Keratinocyte (primary cell): ENCODE measurements at regions not wholly inside any gene's neighbourhood (a gene's known extent, or its start where the extent isn't known, plus 50 kb on each side); places are given as distances from the start of the nearest gene placed in this dataset.

ENCODE experiments used
- DNase-seq: peaks from one replicate; pipeline ENCODE4 v3.0.0-alpha.2; 2011; ENCODE audit warnings: low read depth, missing footprints, low spot score
- FAIRE-seq: peaks from 2 replicates; lab custom pipeline; 2011; peaks lifted over from hg19 to GRCh38; lab: Jason Lieb, UNC
- H2AFZ ChIP-seq: 2 replicates; pipeline ENCODE4 v1.6.0; 2012; ENCODE audit warnings: low read length, control low read depth, inconsistent platforms; ENCODE audit not compliant: control insufficient read depth
- H3K27ac ChIP-seq: 2 replicates; pipeline ENCODE4 v1.5.1; 2011; ENCODE audit warnings: low read length; ENCODE audit not compliant: control insufficient read depth, insufficient read depth
- H3K27me3 ChIP-seq: 3 replicates; pipeline ENCODE4 v1.6.0; 2011; ENCODE audit warnings: low read length; ENCODE audit not compliant: control insufficient read depth, insufficient read depth; ENCODE audit errors: extremely low read depth
- H3K36me3 ChIP-seq, 2 experiments: 2 replicates in 1 of 2; 3 replicates in 1 of 2; pipeline ENCODE4 v1.5.1; 2011; ENCODE audit warnings: low read length in 2 of 2, mild to moderate bottlenecking in 1 of 2; ENCODE audit not compliant: control insufficient read depth in 2 of 2, insufficient read depth in 2 of 2; ENCODE audit errors: extremely low read depth in 1 of 2
- H3K4me1 ChIP-seq: 3 replicates; pipeline ENCODE4 v1.5.1; 2011; ENCODE audit warnings: low read length; ENCODE audit not compliant: control insufficient read depth, insufficient read depth; ENCODE audit errors: extremely low read depth
- H3K4me2 ChIP-seq: 3 replicates; pipeline ENCODE4 v1.6.0; 2011; ENCODE audit warnings: low read depth, low read length; ENCODE audit not compliant: control insufficient read depth, insufficient read depth; ENCODE audit errors: extremely low read depth
- H3K4me3 ChIP-seq, 3 experiments: fragments of 200-600 bp in 1 of 3; sonication (generic) in 1 of 3; 2 replicates in 2 of 3; 3 replicates in 1 of 3; pipeline ENCODE4 v1.5.1; 2011 to 2016; ENCODE audit warnings: low read length in 3 of 3, mild to moderate bottlenecking in 3 of 3, control low read depth in 2 of 3, inconsistent platforms in 1 of 3, low read depth in 1 of 3, mixed read lengths in 1 of 3, mixed run types in 1 of 3, moderate library complexity in 1 of 3; ENCODE audit not compliant: control insufficient read depth in 2 of 3, insufficient read depth in 2 of 3; ENCODE audit errors: extremely low read depth in 1 of 3
- H3K79me2 ChIP-seq: 2 replicates; pipeline ENCODE4 v1.6.0; 2012; ENCODE audit warnings: low read length; ENCODE audit not compliant: control insufficient read depth, insufficient read depth
- H3K9ac ChIP-seq: 3 replicates; pipeline ENCODE4 v1.6.0; 2011; ENCODE audit warnings: low read length; ENCODE audit not compliant: control insufficient read depth, insufficient read depth; ENCODE audit errors: extremely low read depth
- H3K9me1 ChIP-seq: 3 replicates; pipeline ENCODE4 v1.6.0; 2011; ENCODE audit warnings: low read length; ENCODE audit not compliant: control insufficient read depth, insufficient read depth; ENCODE audit errors: extremely low read depth
- H3K9me3 ChIP-seq: 2 replicates; pipeline ENCODE4 v1.5.1; 2012; ENCODE audit warnings: low read depth, low read length; ENCODE audit not compliant: control insufficient read depth
- H4K20me1 ChIP-seq: 3 replicates; pipeline ENCODE4 v1.6.0; 2011; ENCODE audit warnings: low read length; ENCODE audit not compliant: control insufficient read depth, insufficient read depth; ENCODE audit errors: extremely low read depth
- EZH2 ChIP-seq: IDR thresholded peaks from one replicate; pipeline ENCODE4 v1.6.1; 2012; ENCODE audit warnings: inconsistent platforms, mild to moderate bottlenecking, low read length, moderate library complexity
- dilution Hi-C: fragments of 300-500 bp; cut with MboI; formaldehyde crosslinking; loops from one replicate; pipeline ENCODE4 v1.7.0; 2020; ENCODE audit warnings: low sequenced_read_pairs; ENCODE audit not compliant: extremely low pct_ligation_motif_present
- TF ChIP-seq, protein P1 (sequence below), 3 experiments: IDR thresholded peaks in 1 of 3; conservative IDR thresholded peaks in 1 of 3; optimal IDR thresholded peaks in 1 of 3; 2 replicates in 2 of 3; 3 replicates in 1 of 3; pipeline versions ENCODE3 to v1.5.1; 2011; ENCODE audit warnings: low read length in 3 of 3, mild to moderate bottlenecking in 3 of 3, moderate library complexity in 2 of 3, control low read depth in 1 of 3, inconsistent platforms in 1 of 3; ENCODE audit not compliant: insufficient read depth in 2 of 3; ENCODE audit errors: extremely low read depth in 1 of 3

DNA sequence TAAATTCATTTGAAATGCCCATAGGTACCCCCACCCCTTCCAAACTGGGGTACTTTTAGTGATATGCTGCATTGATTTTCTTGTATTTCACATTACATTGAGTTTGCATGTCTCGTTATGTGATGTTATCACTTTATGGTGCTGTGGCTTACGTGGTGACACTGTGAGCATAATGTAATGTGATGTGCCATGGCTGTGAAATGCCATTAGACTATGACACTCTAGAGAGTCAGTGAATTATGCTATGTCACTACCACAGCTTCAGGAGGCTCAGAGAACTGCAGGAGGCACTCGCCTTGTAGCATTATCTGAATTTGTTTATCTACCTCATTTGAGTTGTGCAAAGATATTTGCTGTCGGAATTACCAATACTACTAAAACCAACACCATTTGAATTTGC is 590.1 kb upstream of the SLC10A2 start:
- H3K9ac ChIP-seq = no peak overlapping the region
- TF ChIP-seq, protein P1, sequence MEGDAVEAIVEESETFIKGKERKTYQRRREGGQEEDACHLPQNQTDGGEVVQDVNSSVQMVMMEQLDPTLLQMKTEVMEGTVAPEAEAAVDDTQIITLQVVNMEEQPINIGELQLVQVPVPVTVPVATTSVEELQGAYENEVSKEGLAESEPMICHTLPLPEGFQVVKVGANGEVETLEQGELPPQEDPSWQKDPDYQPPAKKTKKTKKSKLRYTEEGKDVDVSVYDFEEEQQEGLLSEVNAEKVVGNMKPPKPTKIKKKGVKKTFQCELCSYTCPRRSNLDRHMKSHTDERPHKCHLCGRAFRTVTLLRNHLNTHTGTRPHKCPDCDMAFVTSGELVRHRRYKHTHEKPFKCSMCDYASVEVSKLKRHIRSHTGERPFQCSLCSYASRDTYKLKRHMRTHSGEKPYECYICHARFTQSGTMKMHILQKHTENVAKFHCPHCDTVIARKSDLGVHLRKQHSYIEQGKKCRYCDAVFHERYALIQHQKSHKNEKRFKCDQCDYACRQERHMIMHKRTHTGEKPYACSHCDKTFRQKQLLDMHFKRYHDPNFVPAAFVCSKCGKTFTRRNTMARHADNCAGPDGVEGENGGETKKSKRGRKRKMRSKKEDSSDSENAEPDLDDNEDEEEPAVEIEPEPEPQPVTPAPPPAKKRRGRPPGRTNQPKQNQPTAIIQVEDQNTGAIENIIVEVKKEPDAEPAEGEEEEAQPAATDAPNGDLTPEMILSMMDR (optimal IDR thresholded peaks at IDR 0.05 in 1 of 3, IDR thresholded peaks at IDR 0.05 in 1 of 3, conservative IDR thresholded peaks at IDR 0.05 in 1 of 3; ENCODE audit: extremely low read depth in 1 of 3, insufficient read depth in 2 of 3, low read length in 3 of 3) = no peak
- TF ChIP-seq EZH2 = no peak
- no peaks in the 10 kb centered on the region for H3K27me3 ChIP-seq
- H3K36me3 ChIP-seq = no peaks in the 10 kb centered on the region
- dilution Hi-C loops = no loop called here
- no peak for FAIRE-seq
- no peak overlapping the region for H3K4me3 ChIP-seq
- no peak for DNase-seq
- H4K20me1 ChIP-seq = no peaks in the 10 kb centered on the region
- H3K27ac ChIP-seq = no peak overlapping the region
- H3K4me2 ChIP-seq = no peak overlapping the region
- H3K9me1 ChIP-seq = no peaks in the 10 kb centered on the region
- no peak overlapping the region for H2AFZ ChIP-seq
- H3K9me3 ChIP-seq = no peaks in the 10 kb centered on the region
- no peaks in the 10 kb centered on the region for H3K79me2 ChIP-seq
- no peaks in the 10 kb centered on the region for H3K4me1 ChIP-seq

DNA sequence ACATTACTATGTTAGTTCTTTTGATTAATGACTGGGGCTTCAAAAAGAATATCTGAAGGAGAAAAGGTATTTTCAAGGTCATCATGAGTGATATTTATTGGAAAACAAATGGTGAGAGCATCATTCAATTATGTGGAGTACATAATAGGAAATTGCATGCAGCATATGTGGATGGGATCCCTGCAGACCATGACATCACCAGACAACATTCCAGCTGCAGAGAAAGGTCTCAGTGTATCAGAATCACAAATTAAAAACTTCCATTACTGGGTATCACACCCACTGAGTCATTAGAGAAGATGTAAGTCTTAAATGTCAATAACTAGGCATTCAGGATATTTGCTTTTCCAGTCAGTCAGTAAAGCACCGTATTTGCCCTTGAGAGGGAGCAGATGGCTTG is 574.4 kb upstream of the SLC10A2 start:
- dilution Hi-C loops = no loop called here

More for the DNA sequence above, 574.4 kb upstream of the SLC10A2 start:
- no peak overlapping the region for H2AFZ ChIP-seq
- FAIRE-seq (no peak), DNase-seq (no peak)
- H3K36me3 ChIP-seq = no peaks in the 10 kb centered on the region
- no peak overlapping the region for H3K4me2 ChIP-seq
- H3K9ac ChIP-seq = no peak overlapping the region
- no peaks in the 10 kb centered on the region for H3K9me3 ChIP-seq
- no peaks in the 10 kb centered on the region for H3K9me1 ChIP-seq
- no peak overlapping the region for H3K4me3 ChIP-seq
- no peaks in the 10 kb centered on the region for H3K27me3 ChIP-seq
- no peaks in the 10 kb centered on the region for H3K79me2 ChIP-seq
- H3K4me1 ChIP-seq = no peaks in the 10 kb centered on the region
- TF ChIP-seq EZH2 = no peak
- TF ChIP-seq, protein P1 (optimal IDR thresholded peaks at IDR 0.05 in 1 of 3, IDR thresholded peaks at IDR 0.05 in 1 of 3, conservative IDR thresholded peaks at IDR 0.05 in 1 of 3; ENCODE audit: extremely low read depth in 1 of 3, insufficient read depth in 2 of 3, low read length in 3 of 3) = no peak
- H4K20me1 ChIP-seq = no peaks in the 10 kb centered on the region
- H3K27ac ChIP-seq = no peak overlapping the region
